ENCODE measurements at regions not wholly inside any gene's neighbourhood (a gene's known extent, or its start where the extent isn't known, plus 50 kb on each side); places are given as distances from the start of the nearest gene placed in this dataset.

DNA sequence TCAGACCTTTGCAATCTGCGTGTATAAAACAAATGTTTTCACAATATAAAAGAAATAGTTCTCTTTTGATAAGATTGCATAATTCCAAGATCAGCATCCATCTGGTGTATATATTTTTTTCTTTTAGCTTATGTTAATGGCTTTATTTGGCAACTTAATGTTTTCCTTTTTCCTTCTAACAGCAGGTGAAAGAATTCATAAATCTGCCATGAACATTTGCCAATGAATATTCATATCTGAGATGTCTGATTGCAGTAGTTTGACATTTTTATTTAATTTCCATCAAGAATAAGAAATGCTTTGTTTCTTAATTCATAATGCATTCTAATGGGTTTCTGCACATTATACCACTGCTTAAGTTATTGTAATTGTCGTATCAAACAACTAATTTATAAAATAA is 184.4 kb upstream of the ROBO2 start:
- TF ChIP-seq, protein P1, sequence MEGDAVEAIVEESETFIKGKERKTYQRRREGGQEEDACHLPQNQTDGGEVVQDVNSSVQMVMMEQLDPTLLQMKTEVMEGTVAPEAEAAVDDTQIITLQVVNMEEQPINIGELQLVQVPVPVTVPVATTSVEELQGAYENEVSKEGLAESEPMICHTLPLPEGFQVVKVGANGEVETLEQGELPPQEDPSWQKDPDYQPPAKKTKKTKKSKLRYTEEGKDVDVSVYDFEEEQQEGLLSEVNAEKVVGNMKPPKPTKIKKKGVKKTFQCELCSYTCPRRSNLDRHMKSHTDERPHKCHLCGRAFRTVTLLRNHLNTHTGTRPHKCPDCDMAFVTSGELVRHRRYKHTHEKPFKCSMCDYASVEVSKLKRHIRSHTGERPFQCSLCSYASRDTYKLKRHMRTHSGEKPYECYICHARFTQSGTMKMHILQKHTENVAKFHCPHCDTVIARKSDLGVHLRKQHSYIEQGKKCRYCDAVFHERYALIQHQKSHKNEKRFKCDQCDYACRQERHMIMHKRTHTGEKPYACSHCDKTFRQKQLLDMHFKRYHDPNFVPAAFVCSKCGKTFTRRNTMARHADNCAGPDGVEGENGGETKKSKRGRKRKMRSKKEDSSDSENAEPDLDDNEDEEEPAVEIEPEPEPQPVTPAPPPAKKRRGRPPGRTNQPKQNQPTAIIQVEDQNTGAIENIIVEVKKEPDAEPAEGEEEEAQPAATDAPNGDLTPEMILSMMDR (IDR thresholded peaks at IDR 0.05; ENCODE audit: insufficient read depth, low read depth, low read length, missing control alignments), result no peak
- no peak overlapping the region for H3K4me3 ChIP-seq (ENCODE audit: low read depth, low read length)
- DNase-seq (ENCODE audit: low read depth), result no peak

DNA sequence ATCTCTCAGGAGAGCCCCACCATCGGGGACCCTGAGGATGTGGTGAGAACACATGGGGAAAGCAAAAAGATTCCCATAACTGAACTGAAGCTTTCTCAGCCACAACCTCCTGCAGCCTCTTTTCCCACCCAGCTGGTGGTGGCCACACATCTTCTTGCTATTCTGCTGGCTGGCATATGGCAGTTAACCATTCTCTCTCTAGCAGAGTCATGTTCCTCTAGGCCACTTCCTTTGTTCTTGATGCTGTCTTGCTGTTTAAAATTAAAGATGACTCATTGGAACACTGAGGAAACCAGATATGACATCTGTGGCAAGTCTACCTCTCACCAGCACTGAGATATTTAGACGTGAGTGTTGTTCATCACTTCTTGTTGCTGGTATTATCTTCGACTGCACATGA is 180.3 kb upstream of the ROBO2 start:
- TF ChIP-seq, protein P1 (IDR thresholded peaks at IDR 0.05; ENCODE audit: insufficient read depth, low read depth, low read length, missing control alignments), result no peak
- DNase-seq (ENCODE audit: low read depth), result no peak
- H3K4me3 ChIP-seq (ENCODE audit: low read depth, low read length), result no peak overlapping the region

DNA sequence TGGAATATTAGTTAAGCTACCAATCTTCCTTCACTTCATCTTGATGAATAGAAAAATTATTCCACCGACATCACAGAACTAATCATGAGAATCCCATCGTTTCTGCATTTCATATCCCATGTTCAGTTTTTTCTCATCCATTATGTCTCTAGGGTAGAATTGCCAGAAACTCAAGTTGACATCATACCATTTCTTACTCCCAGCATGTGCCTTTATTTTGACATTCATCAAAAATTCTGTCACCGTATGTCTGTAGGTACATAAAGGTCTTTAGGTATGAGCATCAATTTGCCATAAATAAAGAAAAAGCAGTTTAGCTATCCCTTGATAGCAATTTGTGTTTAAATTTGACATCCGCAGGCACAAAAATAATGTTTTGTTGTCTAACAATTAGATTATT is 175.5 kb upstream of the ROBO2 start:
- TF ChIP-seq, protein P1 (IDR thresholded peaks at IDR 0.05; ENCODE audit: insufficient read depth, low read depth, low read length, missing control alignments), result no peak
- DNase-seq (ENCODE audit: low read depth), result no peak

DNA sequence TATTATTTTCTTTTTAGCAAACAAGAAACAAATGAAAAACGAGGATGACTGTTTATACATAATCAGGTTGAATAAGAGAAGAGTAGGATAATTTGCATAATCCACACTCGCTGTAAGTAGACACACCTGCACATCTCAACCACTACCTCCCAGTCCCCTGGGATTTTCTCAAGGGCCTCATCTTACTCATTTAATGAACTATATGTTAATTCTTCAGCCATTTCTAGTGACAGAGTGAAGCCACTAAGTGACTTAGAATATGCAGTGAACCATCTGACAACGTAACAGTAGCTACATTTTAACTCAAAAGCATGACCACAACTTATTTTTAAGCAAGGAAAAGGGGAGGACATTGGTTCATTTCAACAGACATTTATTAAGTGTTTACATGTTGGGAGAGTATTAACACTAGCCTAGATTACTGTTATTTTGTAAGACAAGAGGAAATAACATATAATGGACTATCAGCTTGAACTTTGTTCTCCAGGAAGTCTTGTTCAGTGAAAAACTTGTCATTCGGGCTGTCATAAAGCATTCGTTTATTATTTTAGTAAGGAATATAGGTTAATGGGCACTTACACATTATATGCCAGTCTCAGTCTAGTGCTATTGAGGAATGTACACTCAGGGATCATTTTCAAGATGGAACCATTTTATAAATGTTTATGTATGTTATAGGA is 173.0 kb upstream of the ROBO2 start:
- TF ChIP-seq, protein P1 (IDR thresholded peaks at IDR 0.05; ENCODE audit: insufficient read depth, low read depth, low read length, missing control alignments), result no peak
- DNase-seq (ENCODE audit: low read depth), result peak; percentile 2
- H3K4me3 ChIP-seq (ENCODE audit: low read depth, low read length), result no peak overlapping the region

More for the DNA sequence above, 175.5 kb upstream of the ROBO2 start:
- no peak overlapping the region for H3K4me3 ChIP-seq (ENCODE audit: low read depth, low read length)

DNA sequence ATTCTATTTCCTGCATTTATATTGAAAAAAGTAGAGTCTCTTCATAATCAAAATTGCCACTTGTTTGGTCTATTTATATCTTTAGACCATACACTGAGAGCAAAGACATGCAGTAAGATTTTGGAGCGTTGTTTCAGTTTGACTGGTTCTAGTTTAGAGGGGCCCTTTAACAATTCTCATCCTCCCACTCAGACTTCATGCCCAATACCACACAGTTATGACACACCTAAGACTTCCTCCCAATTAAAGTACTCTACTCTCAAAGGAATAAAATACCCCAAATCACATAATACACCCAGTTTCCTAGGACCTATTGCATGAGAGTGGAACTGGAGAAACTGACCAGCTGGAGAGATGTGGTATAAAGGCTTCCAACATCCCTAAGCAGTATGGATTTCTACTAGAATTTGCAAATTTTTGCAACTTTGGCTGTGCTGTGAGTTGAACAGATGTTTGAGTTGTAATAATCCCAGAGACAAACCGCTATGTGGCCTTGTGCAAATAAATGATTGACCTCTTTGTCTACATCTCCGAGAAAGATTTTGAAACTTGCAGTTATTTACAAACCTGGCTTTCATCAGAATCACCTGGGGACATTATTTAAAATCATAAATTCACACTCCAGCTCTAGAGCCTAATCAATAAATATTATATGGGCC is 170.0 kb upstream of the ROBO2 start:
- TF ChIP-seq, protein P1 (IDR thresholded peaks at IDR 0.05; ENCODE audit: insufficient read depth, low read depth, low read length, missing control alignments), result no peak
- DNase-seq (ENCODE audit: low read depth), result no peak
- no peak overlapping the region for H3K4me3 ChIP-seq (ENCODE audit: low read depth, low read length)

DNA sequence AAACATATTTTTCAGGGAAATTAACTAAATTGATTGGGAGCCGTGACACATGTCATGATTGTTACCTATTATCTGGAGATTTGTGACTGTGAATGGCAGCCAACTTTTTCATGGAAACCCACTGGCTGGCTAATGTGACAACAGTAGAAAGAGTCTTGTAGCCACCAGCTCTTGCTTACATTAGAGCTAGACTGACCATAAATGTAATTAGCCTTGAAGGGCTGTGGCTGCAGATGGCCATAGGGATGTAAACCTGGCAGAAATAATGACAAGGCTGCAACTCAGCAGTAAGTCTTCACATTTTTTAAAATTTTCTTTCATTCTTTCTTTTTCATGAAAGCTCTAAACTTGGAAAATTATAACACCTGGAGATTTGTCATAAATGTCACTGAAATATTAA is 168.2 kb upstream of the ROBO2 start:
- TF ChIP-seq, protein P1 (IDR thresholded peaks at IDR 0.05; ENCODE audit: insufficient read depth, low read depth, low read length, missing control alignments), result no peak
- DNase-seq (ENCODE audit: low read depth), result no peak
- H3K4me3 ChIP-seq (ENCODE audit: low read depth, low read length), result no peak overlapping the region
